Keratinocyte (primary cell): ENCODE measurements at regions not wholly inside any gene's neighbourhood (a gene's known extent, or its start where the extent isn't known, plus 50 kb on each side); places are given as distances from the start of the nearest gene placed in this dataset.

ENCODE experiments used
- DNase-seq: peaks from one replicate; pipeline ENCODE4 v3.0.0-alpha.2; 2011; ENCODE audit warnings: low read depth, missing footprints, low spot score
- FAIRE-seq: peaks from 2 replicates; lab custom pipeline; 2011; peaks lifted over from hg19 to GRCh38; lab: Jason Lieb, UNC
- H2AFZ ChIP-seq: 2 replicates; pipeline ENCODE4 v1.6.0; 2012; ENCODE audit warnings: low read length, control low read depth, inconsistent platforms; ENCODE audit not compliant: control insufficient read depth
- H3K27ac ChIP-seq: 2 replicates; pipeline ENCODE4 v1.5.1; 2011; ENCODE audit warnings: low read length; ENCODE audit not compliant: control insufficient read depth, insufficient read depth
- H3K27me3 ChIP-seq: 3 replicates; pipeline ENCODE4 v1.6.0; 2011; ENCODE audit warnings: low read length; ENCODE audit not compliant: control insufficient read depth, insufficient read depth; ENCODE audit errors: extremely low read depth
- H3K36me3 ChIP-seq, 2 experiments: 2 replicates in 1 of 2; 3 replicates in 1 of 2; pipeline ENCODE4 v1.5.1; 2011; ENCODE audit warnings: low read length in 2 of 2, mild to moderate bottlenecking in 1 of 2; ENCODE audit not compliant: control insufficient read depth in 2 of 2, insufficient read depth in 2 of 2; ENCODE audit errors: extremely low read depth in 1 of 2
- H3K4me1 ChIP-seq: 3 replicates; pipeline ENCODE4 v1.5.1; 2011; ENCODE audit warnings: low read length; ENCODE audit not compliant: control insufficient read depth, insufficient read depth; ENCODE audit errors: extremely low read depth
- H3K4me2 ChIP-seq: 3 replicates; pipeline ENCODE4 v1.6.0; 2011; ENCODE audit warnings: low read depth, low read length; ENCODE audit not compliant: control insufficient read depth, insufficient read depth; ENCODE audit errors: extremely low read depth
- H3K4me3 ChIP-seq, 3 experiments: fragments of 200-600 bp in 1 of 3; sonication (generic) in 1 of 3; 2 replicates in 2 of 3; 3 replicates in 1 of 3; pipeline ENCODE4 v1.5.1; 2011 to 2016; ENCODE audit warnings: low read length in 3 of 3, mild to moderate bottlenecking in 3 of 3, control low read depth in 2 of 3, inconsistent platforms in 1 of 3, low read depth in 1 of 3, mixed read lengths in 1 of 3, mixed run types in 1 of 3, moderate library complexity in 1 of 3; ENCODE audit not compliant: control insufficient read depth in 2 of 3, insufficient read depth in 2 of 3; ENCODE audit errors: extremely low read depth in 1 of 3
- H3K79me2 ChIP-seq: 2 replicates; pipeline ENCODE4 v1.6.0; 2012; ENCODE audit warnings: low read length; ENCODE audit not compliant: control insufficient read depth, insufficient read depth
- H3K9ac ChIP-seq: 3 replicates; pipeline ENCODE4 v1.6.0; 2011; ENCODE audit warnings: low read length; ENCODE audit not compliant: control insufficient read depth, insufficient read depth; ENCODE audit errors: extremely low read depth
- H3K9me1 ChIP-seq: 3 replicates; pipeline ENCODE4 v1.6.0; 2011; ENCODE audit warnings: low read length; ENCODE audit not compliant: control insufficient read depth, insufficient read depth; ENCODE audit errors: extremely low read depth
- H3K9me3 ChIP-seq: 2 replicates; pipeline ENCODE4 v1.5.1; 2012; ENCODE audit warnings: low read depth, low read length; ENCODE audit not compliant: control insufficient read depth
- H4K20me1 ChIP-seq: 3 replicates; pipeline ENCODE4 v1.6.0; 2011; ENCODE audit warnings: low read length; ENCODE audit not compliant: control insufficient read depth, insufficient read depth; ENCODE audit errors: extremely low read depth
- CTCF ChIP-seq, 3 experiments: IDR thresholded peaks in 1 of 3; conservative IDR thresholded peaks in 1 of 3; optimal IDR thresholded peaks in 1 of 3; 2 replicates in 2 of 3; 3 replicates in 1 of 3; pipeline versions ENCODE3 to v1.5.1; 2011; ENCODE audit warnings: low read length in 3 of 3, mild to moderate bottlenecking in 3 of 3, moderate library complexity in 2 of 3, control low read depth in 1 of 3, inconsistent platforms in 1 of 3; ENCODE audit not compliant: insufficient read depth in 2 of 3; ENCODE audit errors: extremely low read depth in 1 of 3
- EZH2 ChIP-seq: IDR thresholded peaks from one replicate; pipeline ENCODE4 v1.6.1; 2012; ENCODE audit warnings: inconsistent platforms, mild to moderate bottlenecking, low read length, moderate library complexity
- dilution Hi-C: fragments of 300-500 bp; cut with MboI; formaldehyde crosslinking; loops from one replicate; pipeline ENCODE4 v1.7.0; 2020; ENCODE audit warnings: low sequenced_read_pairs; ENCODE audit not compliant: extremely low pct_ligation_motif_present

DNA sequence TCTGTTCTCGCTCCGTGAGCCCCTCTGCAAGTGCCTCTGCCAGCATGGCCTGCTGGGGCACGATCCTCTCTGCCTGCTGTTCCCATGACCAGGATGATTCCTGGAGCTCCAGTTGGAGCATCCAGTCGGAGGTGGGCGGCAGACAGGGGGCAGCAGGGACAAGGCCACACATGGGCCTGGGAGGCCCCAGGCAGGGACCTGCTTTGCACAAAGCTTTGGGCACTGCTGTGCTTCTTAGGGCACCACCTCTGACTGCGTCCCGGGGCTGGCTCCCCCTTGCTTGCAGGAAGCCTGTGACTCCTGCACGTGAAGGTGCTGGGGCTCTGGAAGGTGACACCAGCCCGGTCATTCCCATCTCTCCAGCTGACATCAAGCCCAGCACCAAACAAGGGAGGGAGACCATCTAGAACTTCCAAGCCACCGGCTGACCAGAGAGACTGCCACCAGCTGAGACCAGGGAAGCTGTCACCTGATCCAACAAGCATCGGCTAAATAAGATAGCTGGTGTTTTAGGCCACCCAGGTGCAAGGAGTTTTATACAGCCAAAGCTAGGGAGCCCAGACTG lies 174.8 kb upstream of the FOXD4L5 start:
- TF ChIP-seq CTCF (optimal IDR thresholded peaks at IDR 0.05 in 1 of 3, IDR thresholded peaks at IDR 0.05 in 1 of 3, conservative IDR thresholded peaks at IDR 0.05 in 1 of 3; ENCODE audit: extremely low read depth in 1 of 3, insufficient read depth in 2 of 3, low read length in 3 of 3) (no peak), EZH2 (no peak)
- Histone ChIP-seq H3K27ac (no peak overlapping the region), H3K4me3 (no peak overlapping the region), H3K9ac (no peak overlapping the region), H3K79me2 (no peaks in the 10 kb centered on the region), H3K27me3 (no peaks in the 10 kb centered on the region), H2AFZ (no peak overlapping the region), H3K36me3 (no peaks in the 10 kb centered on the region), H3K4me1 (no peaks in the 10 kb centered on the region), H4K20me1 (no peaks in the 10 kb centered on the region), H3K4me2 (no peak overlapping the region), H3K9me3 (peaks cover 3% of the 10 kb centered on the region), H3K9me1 (no peaks in the 10 kb centered on the region)
- dilution Hi-C loops, result no loop called here
- DNase-seq (no peak), FAIRE-seq (no peak)

GRCh38 chr9:65458992-65459391 lies 174.0 kb upstream of the FOXD4L5 start:
- Histone ChIP-seq H3K36me3 (no peaks in the 10 kb centered on the region), H3K4me1 (no peaks in the 10 kb centered on the region), H3K9me3 (peaks cover 3% of the 10 kb centered on the region), H4K20me1 (no peaks in the 10 kb centered on the region), H3K9ac (no peak overlapping the region), H3K9me1 (no peaks in the 10 kb centered on the region), H3K27me3 (no peaks in the 10 kb centered on the region), H3K27ac (no peak overlapping the region), H3K4me2 (no peak overlapping the region), H3K79me2 (no peaks in the 10 kb centered on the region), H3K4me3 (no peak overlapping the region), H2AFZ (no peak overlapping the region)
- dilution Hi-C loops, result no loop called here
- TF ChIP-seq EZH2 (no peak), CTCF (optimal IDR thresholded peaks at IDR 0.05 in 1 of 3, IDR thresholded peaks at IDR 0.05 in 1 of 3, conservative IDR thresholded peaks at IDR 0.05 in 1 of 3; ENCODE audit: extremely low read depth in 1 of 3, insufficient read depth in 2 of 3, low read length in 3 of 3) (no peak)
- no peak for FAIRE-seq
- DNase-seq, result no peak
